Effector memory CD8-positive, alpha-beta T cell (primary cell): ENCODE measurements at regions not wholly inside any gene's neighbourhood (a gene's known extent, or its start where the extent isn't known, plus 50 kb on each side); places are given as distances from the start of the nearest gene placed in this dataset.

ENCODE experiments used
- ATAC-seq: fragments of 150-1000 bp; cut with Tn5 transposase; replicated peaks from 2 replicates; pipeline ENCODE4 v1.10.0; 2021; ENCODE audit warnings: mild to moderate bottlenecking, moderate library complexity
- DNase-seq, 3 experiments: peaks; one replicate each; pipeline ENCODE4 v3.0.0; 2021
- H3K27ac Mint-ChIP-seq, 2 donors: one replicate each; pipeline ENCODE4 v1.8.0; 2022; ENCODE audit warnings: mild to moderate bottlenecking in 2 of 2, mixed read lengths in 2 of 2, moderate library complexity in 2 of 2
- H3K27me3 Mint-ChIP-seq, 2 donors: one replicate each; pipeline ENCODE4 v1.8.0; 2022; ENCODE audit warnings: mixed read lengths in 2 of 2
- H3K36me3 Mint-ChIP-seq: one replicate; pipeline ENCODE4 v1.8.0; 2022; ENCODE audit warnings: mild to moderate bottlenecking, moderate library complexity, mixed read lengths; ENCODE audit not compliant: insufficient read depth
- H3K4me1 Mint-ChIP-seq, 2 donors: one replicate each; pipeline ENCODE4 v1.8.0; 2022; ENCODE audit warnings: low read depth in 2 of 2, mixed read lengths in 2 of 2
- H3K4me3 Mint-ChIP-seq, 2 donors: one replicate each; pipeline ENCODE4 v1.8.0; 2022; ENCODE audit warnings: mild to moderate bottlenecking in 2 of 2, mixed read lengths in 2 of 2, moderate library complexity in 2 of 2
- H3K9me3 Mint-ChIP-seq, 2 donors: one replicate each; pipeline ENCODE4 v1.8.0; 2022; ENCODE audit warnings: mixed read lengths in 2 of 2

GRCh38 chr2:145488571-145488970 is 968.7 kb upstream of the ZEB2 start:
- H3K36me3 Mint-ChIP-seq = no peaks in the 10 kb centered on the region
- H3K9me3 Mint-ChIP-seq = no peaks in the 10 kb centered on the region
- ATAC-seq = no peak
- H3K27me3 Mint-ChIP-seq = no peaks in the 10 kb centered on the region
- H3K4me1 Mint-ChIP-seq = no peaks in the 10 kb centered on the region
- H3K27ac Mint-ChIP-seq = no peak overlapping the region
- no peak for DNase-seq
- H3K4me3 Mint-ChIP-seq = no peak overlapping the region

GRCh38 chr2:145484448-145485097 is 964.7 kb upstream of the ZEB2 start:
- H3K36me3 Mint-ChIP-seq = no peaks in the 10 kb centered on the region
- no peak overlapping the region for H3K4me3 Mint-ChIP-seq
- DNase-seq (no peak), ATAC-seq (no peak)
- H3K4me1 Mint-ChIP-seq = no peaks in the 10 kb centered on the region
- H3K9me3 Mint-ChIP-seq = no peaks in the 10 kb centered on the region
- H3K27ac Mint-ChIP-seq = no peak overlapping the region
- no peaks in the 10 kb centered on the region for H3K27me3 Mint-ChIP-seq

GRCh38 chr2:145483854-145484253 is 963.9 kb upstream of the ZEB2 start:
- no peak overlapping the region for H3K4me3 Mint-ChIP-seq
- no peaks in the 10 kb centered on the region for H3K4me1 Mint-ChIP-seq
- H3K27ac Mint-ChIP-seq = no peak overlapping the region
- no peak for DNase-seq
- no peaks in the 10 kb centered on the region for H3K36me3 Mint-ChIP-seq
- no peaks in the 10 kb centered on the region for H3K9me3 Mint-ChIP-seq
- H3K27me3 Mint-ChIP-seq = no peaks in the 10 kb centered on the region
- no peak for ATAC-seq

- H3K4me3 Mint-ChIP-seq = no peak overlapping the region
- ATAC-seq = no peak
- H3K4me1 Mint-ChIP-seq = no peaks in the 10 kb centered on the region
- no peaks in the 10 kb centered on the region for H3K27me3 Mint-ChIP-seq
- H3K9me3 Mint-ChIP-seq = no peaks in the 10 kb centered on the region
- DNase-seq = no peak
- no peak overlapping the region for H3K27ac Mint-ChIP-seq
- no peaks in the 10 kb centered on the region for H3K36me3 Mint-ChIP-seq
Measured at GRCh38 chr2:145481334-145481922, 961.5 kb upstream of the ZEB2 start.

- peaks cover 0 to 4% of the 10 kb centered on the region in 2 donors for H3K27me3 Mint-ChIP-seq
- no peaks in the 10 kb centered on the region for H3K4me1 Mint-ChIP-seq
- ATAC-seq (no peak), DNase-seq (no peak)
- no peak overlapping the region for H3K27ac Mint-ChIP-seq
- no peaks in the 10 kb centered on the region for H3K9me3 Mint-ChIP-seq
- no peaks in the 10 kb centered on the region for H3K36me3 Mint-ChIP-seq
- H3K4me3 Mint-ChIP-seq = no peak overlapping the region
Measured at GRCh38 chr2:145464866-145465265, 944.9 kb upstream of the ZEB2 start.

GRCh38 chr2:145460112-145460511 is 940.2 kb upstream of the ZEB2 start:
- no peak for ATAC-seq
- no peaks in the 10 kb centered on the region for H3K36me3 Mint-ChIP-seq
- no peaks in the 10 kb centered on the region for H3K4me1 Mint-ChIP-seq
- peaks cover 0 to 10% of the 10 kb centered on the region in 2 donors for H3K27me3 Mint-ChIP-seq
- DNase-seq = no peak
- H3K4me3 Mint-ChIP-seq = no peak overlapping the region
- no peak overlapping the region for H3K27ac Mint-ChIP-seq
- H3K9me3 Mint-ChIP-seq = no peaks in the 10 kb centered on the region

- Mint-ChIP-seq H3K36me3 (no peaks in the 10 kb centered on the region), H3K27me3 (peaks cover 0 to 14% of the 10 kb centered on the region in 2 donors), H3K27ac (no peak overlapping the region), H3K9me3 (no peaks in the 10 kb centered on the region), H3K4me1 (no peaks in the 10 kb centered on the region), H3K4me3 (no peak overlapping the region)
- no peak for ATAC-seq
- DNase-seq = no peak
Measured at GRCh38 chr2:145431181-145431951, 911.4 kb upstream of the ZEB2 start.

- Mint-ChIP-seq H3K36me3 (no peaks in the 10 kb centered on the region), H3K4me3 (no peak overlapping the region), H3K9me3 (peaks cover 5 to 24% of the 10 kb centered on the region in 2 donors), H3K27ac (no peak overlapping the region), H3K4me1 (no peaks in the 10 kb centered on the region), H3K27me3 (peaks cover 9 to 31% of the 10 kb centered on the region in 2 donors)
- no peak for DNase-seq
- no peak for ATAC-seq
Measured at GRCh38 chr2:145423809-145424208, 903.9 kb upstream of the ZEB2 start.

- Mint-ChIP-seq H3K9me3 (peaks cover 5 to 24% of the 10 kb centered on the region in 2 donors), H3K36me3 (no peaks in the 10 kb centered on the region)
Measured at GRCh38 chr2:145422576-145422975, 902.7 kb upstream of the ZEB2 start.

GRCh38 chr2:145421841-145422240 is 901.9 kb upstream of the ZEB2 start:
- Mint-ChIP-seq H3K4me1 (no peaks in the 10 kb centered on the region), H3K27ac (no peak overlapping the region), H3K36me3 (no peaks in the 10 kb centered on the region), H3K9me3 (peaks cover 5 to 24% of the 10 kb centered on the region in 2 donors), H3K4me3 (no peak overlapping the region), H3K27me3 (peaks cover 9 to 34% of the 10 kb centered on the region in 2 donors)
- ATAC-seq (no peak), DNase-seq (no peak)

More at GRCh38 chr2:145422576-145422975, 902.7 kb upstream of the ZEB2 start:
- Mint-ChIP-seq H3K4me1 (no peaks in the 10 kb centered on the region), H3K27me3 (peaks cover 9 to 31% of the 10 kb centered on the region in 2 donors), H3K4me3 (no peak overlapping the region), H3K27ac (no peak overlapping the region)
- DNase-seq (no peak), ATAC-seq (no peak)

- H3K36me3 Mint-ChIP-seq = no peaks in the 10 kb centered on the region
- H3K9me3 Mint-ChIP-seq = peaks cover 5 to 18% of the 10 kb centered on the region in 2 donors
Measured at GRCh38 chr2:145416640-145417039, 896.7 kb upstream of the ZEB2 start.

GRCh38 chr2:145415151-145415550 is 895.2 kb upstream of the ZEB2 start:
- H3K36me3 Mint-ChIP-seq = no peaks in the 10 kb centered on the region
- peaks cover 28 to 51% of the 10 kb centered on the region in 2 donors for H3K27me3 Mint-ChIP-seq
- no peak for ATAC-seq
- H3K4me3 Mint-ChIP-seq = no peak overlapping the region
- H3K4me1 Mint-ChIP-seq = peaks cover 6 to 13% of the 10 kb centered on the region in 2 donors
- no peak for DNase-seq
- peaks cover 0 to 8% of the 10 kb centered on the region in 2 donors for H3K9me3 Mint-ChIP-seq
- H3K27ac Mint-ChIP-seq = no peak overlapping the region

More at GRCh38 chr2:145416640-145417039, 896.7 kb upstream of the ZEB2 start:
- Mint-ChIP-seq H3K27me3 (peaks cover 28 to 64% of the 10 kb centered on the region in 2 donors), H3K4me1 (peaks cover under 1 to 2% of the 10 kb centered on the region in 2 donors), H3K4me3 (no peak overlapping the region), H3K27ac (no peak overlapping the region)
- ATAC-seq = no peak
- no peak for DNase-seq

- no peak for ATAC-seq
- Mint-ChIP-seq H3K9me3 (peaks cover 0 to 8% of the 10 kb centered on the region in 2 donors), H3K4me3 (no peak overlapping the region), H3K27ac (no peak overlapping the region), H3K27me3 (peaks cover 19 to 43% of the 10 kb centered on the region in 2 donors), H3K36me3 (no peaks in the 10 kb centered on the region), H3K4me1 (peaks cover 6 to 13% of the 10 kb centered on the region in 2 donors)
- no peak for DNase-seq
Measured at GRCh38 chr2:145413261-145414030, 893.5 kb upstream of the ZEB2 start.
